ENCODE measurements at regions not wholly inside any gene's neighbourhood (a gene's known extent, or its start where the extent isn't known, plus 50 kb on each side); places are given as distances from the start of the nearest gene placed in this dataset.

GRCh38 chr3:181855825-181856224 is 144.1 kb downstream of the SOX2 start:
- no peaks in the 10 kb centered on the region for H3K9me3 Mint-ChIP-seq (ENCODE audit: unreplicated experiment)
- peaks cover 21% of the 10 kb centered on the region for H3K4me1 Mint-ChIP-seq (ENCODE audit: low read depth, unreplicated experiment)
- intact Hi-C loops (cut with micrococcal nuclease; ENCODE audit: unreplicated experiment), result no loop called here
- Histone ChIP-seq H3K27me3 (replicated peaks; ENCODE audit: control insufficient read depth, insufficient read depth, low read length) (no peaks in the 10 kb centered on the region), H3K4me3 (ENCODE audit: low read depth, low read length) (no peak overlapping the region), H3K36me3 (ENCODE audit: control insufficient read depth, insufficient read depth, low read length) (no peaks in the 10 kb centered on the region), H3K4me1 (peaks cover 24% of the 10 kb centered on the region), H3K9me3 (no peaks in the 10 kb centered on the region)
- TF ChIP-seq, protein P1, sequence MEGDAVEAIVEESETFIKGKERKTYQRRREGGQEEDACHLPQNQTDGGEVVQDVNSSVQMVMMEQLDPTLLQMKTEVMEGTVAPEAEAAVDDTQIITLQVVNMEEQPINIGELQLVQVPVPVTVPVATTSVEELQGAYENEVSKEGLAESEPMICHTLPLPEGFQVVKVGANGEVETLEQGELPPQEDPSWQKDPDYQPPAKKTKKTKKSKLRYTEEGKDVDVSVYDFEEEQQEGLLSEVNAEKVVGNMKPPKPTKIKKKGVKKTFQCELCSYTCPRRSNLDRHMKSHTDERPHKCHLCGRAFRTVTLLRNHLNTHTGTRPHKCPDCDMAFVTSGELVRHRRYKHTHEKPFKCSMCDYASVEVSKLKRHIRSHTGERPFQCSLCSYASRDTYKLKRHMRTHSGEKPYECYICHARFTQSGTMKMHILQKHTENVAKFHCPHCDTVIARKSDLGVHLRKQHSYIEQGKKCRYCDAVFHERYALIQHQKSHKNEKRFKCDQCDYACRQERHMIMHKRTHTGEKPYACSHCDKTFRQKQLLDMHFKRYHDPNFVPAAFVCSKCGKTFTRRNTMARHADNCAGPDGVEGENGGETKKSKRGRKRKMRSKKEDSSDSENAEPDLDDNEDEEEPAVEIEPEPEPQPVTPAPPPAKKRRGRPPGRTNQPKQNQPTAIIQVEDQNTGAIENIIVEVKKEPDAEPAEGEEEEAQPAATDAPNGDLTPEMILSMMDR (IDR thresholded peaks at IDR 0.05; ENCODE audit: insufficient read depth in 1 of 2, low read depth in 1 of 2, low read length in 1 of 2, severe bottlenecking in 1 of 2, unreplicated experiment in 1 of 2), result no peak
- DNase-seq, result no peak
- ChIA-PET CTCF (no interaction called here), POLR2A (no interaction called here)
- no TSS peak for BruUV-seq (replicated peaks)
- H3K4me3 Mint-ChIP-seq (ENCODE audit: unreplicated experiment), result no peak overlapping the region
- H3K36me3 Mint-ChIP-seq (ENCODE audit: insufficient read depth, unreplicated experiment), result peaks cover 6% of the 10 kb centered on the region
- H3K27me3 Mint-ChIP-seq (ENCODE audit: insufficient read depth, unreplicated experiment), result no peaks in the 10 kb centered on the region
- peak overlapping the region; percentile 22 for H3K27ac Mint-ChIP-seq (ENCODE audit: unreplicated experiment)

GRCh38 chr3:181859518-181859917 is 147.8 kb downstream of the SOX2 start:
- H3K27me3 Mint-ChIP-seq (ENCODE audit: insufficient read depth, unreplicated experiment), result no peaks in the 10 kb centered on the region
- Histone ChIP-seq H3K36me3 (ENCODE audit: control insufficient read depth, insufficient read depth, low read length) (no peaks in the 10 kb centered on the region), H3K27me3 (replicated peaks; ENCODE audit: control insufficient read depth, insufficient read depth, low read length) (no peaks in the 10 kb centered on the region), H3K9me3 (no peaks in the 10 kb centered on the region), H3K4me3 (ENCODE audit: low read depth, low read length) (no peak overlapping the region), H3K4me1 (peaks cover 10% of the 10 kb centered on the region)
- no peak overlapping the region for H3K27ac Mint-ChIP-seq (ENCODE audit: unreplicated experiment)
- H3K9me3 Mint-ChIP-seq (ENCODE audit: unreplicated experiment), result no peaks in the 10 kb centered on the region
- H3K4me3 Mint-ChIP-seq (ENCODE audit: unreplicated experiment), result no peak overlapping the region
- DNase-seq, result no peak
- no peaks in the 10 kb centered on the region for H3K36me3 Mint-ChIP-seq (ENCODE audit: insufficient read depth, unreplicated experiment)
- H3K4me1 Mint-ChIP-seq (ENCODE audit: low read depth, unreplicated experiment), result peaks cover 27% of the 10 kb centered on the region
- ChIA-PET POLR2A (no interaction called here), CTCF (no interaction called here)
- intact Hi-C loops (cut with micrococcal nuclease; ENCODE audit: unreplicated experiment), result no loop called here
- BruUV-seq (replicated peaks), result no TSS peak
- TF ChIP-seq, protein P1 (IDR thresholded peaks at IDR 0.05; ENCODE audit: insufficient read depth in 1 of 2, low read depth in 1 of 2, low read length in 1 of 2, severe bottlenecking in 1 of 2, unreplicated experiment in 1 of 2), result no peak

DNA sequence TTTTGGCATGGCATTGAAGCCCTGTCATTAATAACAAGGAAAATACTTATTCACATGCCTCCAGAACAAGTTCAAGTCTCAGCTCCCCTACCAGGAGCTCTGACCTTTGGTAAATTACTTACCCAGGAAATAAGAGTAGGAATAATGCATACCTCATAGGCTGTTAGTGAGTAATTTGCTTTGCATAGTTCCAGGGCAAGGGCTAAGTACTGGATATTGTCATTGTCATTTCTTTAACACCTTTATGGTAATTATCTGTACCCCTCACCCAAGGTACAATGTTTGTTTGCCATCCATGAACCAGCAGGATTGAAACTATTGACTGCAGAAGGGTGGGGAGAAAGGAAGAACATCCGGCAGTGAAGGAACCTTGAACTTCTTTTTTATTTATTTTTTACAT is 148.5 kb downstream of the SOX2 start:
- Histone ChIP-seq H3K4me1 (peaks cover 10% of the 10 kb centered on the region), H3K4me3 (ENCODE audit: low read depth, low read length) (no peak overlapping the region), H3K36me3 (ENCODE audit: control insufficient read depth, insufficient read depth, low read length) (no peaks in the 10 kb centered on the region), H3K9me3 (no peaks in the 10 kb centered on the region), H3K27me3 (replicated peaks; ENCODE audit: control insufficient read depth, insufficient read depth, low read length) (no peaks in the 10 kb centered on the region)
- POLR2A ChIA-PET, result no interaction called here
- Mint-ChIP-seq H3K36me3 (ENCODE audit: insufficient read depth, unreplicated experiment) (no peaks in the 10 kb centered on the region), H3K27me3 (ENCODE audit: insufficient read depth, unreplicated experiment) (no peaks in the 10 kb centered on the region), H3K9me3 (ENCODE audit: unreplicated experiment) (no peaks in the 10 kb centered on the region), H3K4me1 (ENCODE audit: low read depth, unreplicated experiment) (peaks cover 26% of the 10 kb centered on the region), H3K4me3 (ENCODE audit: unreplicated experiment) (no peak overlapping the region), H3K27ac (ENCODE audit: unreplicated experiment) (no peak overlapping the region)
- TF ChIP-seq, protein P1 (IDR thresholded peaks at IDR 0.05; ENCODE audit: insufficient read depth in 1 of 2, low read depth in 1 of 2, low read length in 1 of 2, severe bottlenecking in 1 of 2, unreplicated experiment in 1 of 2), result no peak
- no TSS peak for BruUV-seq (replicated peaks)
- no peak for DNase-seq
- intact Hi-C loops (cut with micrococcal nuclease; ENCODE audit: unreplicated experiment), result no loop called here
- CTCF ChIA-PET, result no interaction called here
